ENCODE measurements at regions not wholly inside any gene's neighbourhood (a gene's known extent, or its start where the extent isn't known, plus 50 kb on each side); places are given as distances from the start of the nearest gene placed in this dataset.
"Not testable (repeated sequence)": the region's sequence is repeated elsewhere in the genome, so short reads cannot be mapped to it uniquely, and the experiment has no call there.

DNA sequence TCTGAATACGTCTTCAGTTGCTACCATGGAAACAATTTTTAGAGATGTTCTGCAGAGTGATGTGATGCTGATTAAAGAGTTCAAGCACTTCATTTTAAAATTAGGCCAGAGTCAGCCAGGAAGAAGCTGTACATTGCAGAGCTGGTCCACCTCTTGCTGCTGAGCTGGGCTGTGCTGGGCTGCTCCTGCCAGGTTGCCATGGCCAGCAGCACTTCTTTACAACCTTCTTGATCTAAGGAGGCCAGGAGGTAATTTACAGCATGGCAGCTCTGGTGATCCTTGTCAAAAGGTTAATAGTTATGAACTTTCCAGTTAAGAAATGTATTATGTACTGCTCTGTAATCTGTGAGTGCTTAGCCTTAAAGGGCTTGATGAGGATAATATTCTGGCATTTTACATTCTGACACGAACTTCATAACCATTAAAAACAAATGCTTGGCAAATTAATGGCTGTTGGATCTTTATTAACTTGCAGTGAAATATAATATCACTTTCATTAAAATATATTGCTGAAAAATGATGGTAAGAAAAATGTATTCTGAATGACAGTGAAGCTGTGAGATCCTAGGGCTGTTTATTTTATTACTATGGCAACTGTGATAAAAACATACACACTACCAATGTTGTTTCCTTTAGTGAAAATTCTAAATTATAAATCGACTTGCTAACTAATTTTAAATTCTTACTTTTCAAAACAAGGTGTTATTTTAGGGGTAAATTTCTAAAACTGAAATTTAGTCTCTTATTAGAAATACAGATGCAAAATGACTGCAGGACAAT is 259.7 kb downstream of the RFPL4B start:
- Histone ChIP-seq H3K27me3 (ENCODE audit: low read depth) (no peaks in the 10 kb centered on the region), H3K4me1 (no peaks in the 10 kb centered on the region), H3K4me3 (no peak overlapping the region), H3K9me3 (replicated peaks) (peaks cover 39% of the 10 kb centered on the region), H3K36me3 (no peaks in the 10 kb centered on the region), H3K27ac (replicated peaks) (no peak overlapping the region)
- DNase-seq = no peak
- intact Hi-C loops (cut with micrococcal nuclease) = no loop called here
- TF ChIP-seq, protein P1, sequence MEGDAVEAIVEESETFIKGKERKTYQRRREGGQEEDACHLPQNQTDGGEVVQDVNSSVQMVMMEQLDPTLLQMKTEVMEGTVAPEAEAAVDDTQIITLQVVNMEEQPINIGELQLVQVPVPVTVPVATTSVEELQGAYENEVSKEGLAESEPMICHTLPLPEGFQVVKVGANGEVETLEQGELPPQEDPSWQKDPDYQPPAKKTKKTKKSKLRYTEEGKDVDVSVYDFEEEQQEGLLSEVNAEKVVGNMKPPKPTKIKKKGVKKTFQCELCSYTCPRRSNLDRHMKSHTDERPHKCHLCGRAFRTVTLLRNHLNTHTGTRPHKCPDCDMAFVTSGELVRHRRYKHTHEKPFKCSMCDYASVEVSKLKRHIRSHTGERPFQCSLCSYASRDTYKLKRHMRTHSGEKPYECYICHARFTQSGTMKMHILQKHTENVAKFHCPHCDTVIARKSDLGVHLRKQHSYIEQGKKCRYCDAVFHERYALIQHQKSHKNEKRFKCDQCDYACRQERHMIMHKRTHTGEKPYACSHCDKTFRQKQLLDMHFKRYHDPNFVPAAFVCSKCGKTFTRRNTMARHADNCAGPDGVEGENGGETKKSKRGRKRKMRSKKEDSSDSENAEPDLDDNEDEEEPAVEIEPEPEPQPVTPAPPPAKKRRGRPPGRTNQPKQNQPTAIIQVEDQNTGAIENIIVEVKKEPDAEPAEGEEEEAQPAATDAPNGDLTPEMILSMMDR (IDR thresholded peaks at IDR 0.05; ENCODE audit: borderline replicate concordance) = no peak

DNA sequence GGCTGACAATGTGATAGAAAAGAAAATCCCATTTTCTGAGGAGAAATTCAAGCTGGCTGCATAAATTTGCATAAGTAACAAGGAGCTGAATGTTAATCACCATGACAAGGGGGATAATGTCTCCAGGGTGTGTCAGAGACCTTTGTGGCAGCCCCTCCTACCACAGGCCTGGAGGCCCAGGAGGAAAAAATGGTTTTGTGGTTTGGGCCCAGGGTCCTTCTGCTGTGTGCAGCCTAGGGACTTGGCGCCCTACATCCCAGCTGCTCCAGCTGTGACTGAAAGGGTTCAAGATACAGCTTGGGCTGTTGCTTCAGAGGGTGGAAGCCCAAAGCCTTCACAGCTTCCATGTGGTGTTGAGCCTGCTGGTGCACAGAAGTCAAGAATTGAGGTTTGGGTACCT is 261.8 kb downstream of the RFPL4B start:
- H3K4me1 ChIP-seq; H3K4me3 ChIP-seq; H3K27ac ChIP-seq (replicated peaks); intact Hi-C loops (cut with micrococcal nuclease); H3K36me3 ChIP-seq; H3K27me3 ChIP-seq (ENCODE audit: low read depth); DNase-seq: not testable (repeated sequence)
- H3K9me3 ChIP-seq (replicated peaks) = peaks cover 36% of the 10 kb centered on the region

DNA sequence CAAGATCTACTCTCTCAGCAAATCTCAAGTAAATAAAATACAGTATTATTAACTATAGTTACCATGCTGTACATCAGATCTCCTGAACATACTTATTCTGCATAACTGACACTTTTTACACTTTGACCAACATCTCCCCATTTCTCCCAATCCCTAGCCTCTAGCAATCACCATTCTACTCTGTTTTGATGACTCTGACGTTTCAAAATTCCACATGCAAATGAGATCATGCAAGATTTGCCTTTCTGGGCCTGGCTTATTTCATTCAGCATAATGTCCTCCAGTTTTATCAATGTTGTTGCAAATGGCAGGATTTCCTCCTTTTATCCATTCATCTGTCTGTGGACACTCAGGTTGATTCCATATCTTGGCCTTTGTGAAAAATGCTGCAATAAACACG is 266.3 kb downstream of the RFPL4B start:
- H3K4me3 ChIP-seq = no peak overlapping the region

DNA sequence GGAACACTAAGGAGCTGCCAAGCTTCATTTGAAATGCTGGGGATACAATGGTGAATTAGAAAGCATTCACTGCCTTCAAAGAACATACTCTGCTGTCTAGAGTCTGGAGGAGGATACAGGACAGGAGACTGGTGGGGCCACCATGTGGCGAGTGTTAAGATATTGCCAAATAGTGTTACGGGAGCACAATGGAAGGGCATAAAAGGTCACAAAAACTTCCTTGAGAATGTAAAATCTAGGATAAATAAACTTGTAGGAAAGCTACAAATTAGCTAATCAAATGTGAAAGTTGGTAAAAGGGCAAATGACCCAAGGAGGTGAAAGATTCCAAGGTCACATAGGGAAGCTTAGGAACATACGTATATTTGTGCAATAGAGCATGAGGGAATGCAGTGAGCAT is 271.7 kb downstream of the RFPL4B start:
- Histone ChIP-seq H3K27me3 (ENCODE audit: low read depth) (no peaks in the 10 kb centered on the region), H3K4me3 (no peak overlapping the region), H3K4me1 (no peaks in the 10 kb centered on the region), H3K36me3 (no peaks in the 10 kb centered on the region), H3K9me3 (replicated peaks) (no peaks in the 10 kb centered on the region), H3K27ac (replicated peaks) (no peak overlapping the region)
- TF ChIP-seq, protein P1 (IDR thresholded peaks at IDR 0.05; ENCODE audit: borderline replicate concordance) = no peak
- DNase-seq = no peak
- intact Hi-C loops (cut with micrococcal nuclease) = no loop called here

More for the DNA sequence above, 266.3 kb downstream of the RFPL4B start:
- H3K27ac ChIP-seq (replicated peaks) = no peak overlapping the region
- H3K27me3 ChIP-seq (ENCODE audit: low read depth) = no peaks in the 10 kb centered on the region
- H3K36me3 ChIP-seq = no peaks in the 10 kb centered on the region
- peaks cover 20% of the 10 kb centered on the region for H3K9me3 ChIP-seq (replicated peaks)
- TF ChIP-seq, protein P1 (IDR thresholded peaks at IDR 0.05; ENCODE audit: borderline replicate concordance) = no peak
- intact Hi-C loops (cut with micrococcal nuclease) = no loop called here
- no peaks in the 10 kb centered on the region for H3K4me1 ChIP-seq
- DNase-seq = no peak

DNA sequence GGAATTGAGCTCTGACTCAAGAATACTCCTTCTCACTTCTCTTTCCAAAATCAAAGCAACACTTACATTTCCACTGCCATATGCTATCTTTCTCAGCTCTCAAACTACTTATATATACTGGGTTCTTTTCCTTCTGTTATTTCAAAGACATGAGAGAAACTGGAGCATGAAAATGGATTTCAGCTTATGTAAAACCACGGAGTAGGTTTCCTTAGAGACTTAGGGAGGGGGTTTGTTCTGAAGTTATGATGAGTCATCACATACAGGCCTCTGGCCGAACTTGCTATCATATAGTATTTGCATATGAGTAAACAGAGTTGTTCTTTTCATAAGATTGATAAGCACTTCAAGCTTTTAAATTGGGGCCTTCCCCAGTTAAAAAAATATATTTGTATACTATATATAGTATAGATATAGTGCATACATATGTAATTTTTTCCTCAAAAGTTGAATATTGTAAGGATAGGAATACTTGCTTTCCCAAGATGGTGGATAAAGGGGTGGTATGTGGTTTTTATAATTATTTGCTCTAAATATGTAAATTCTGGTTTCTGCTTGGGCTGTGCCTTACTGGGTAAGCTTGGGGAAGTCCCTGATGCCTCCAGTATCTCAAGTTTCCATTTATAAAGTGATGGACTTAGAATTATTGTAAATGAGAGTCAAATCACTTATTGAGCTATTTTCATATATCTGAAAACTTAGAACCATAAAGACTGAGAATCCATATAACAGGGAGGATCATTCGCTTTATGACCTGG is 273.9 kb downstream of the RFPL4B start:
- H3K4me3 ChIP-seq = no peak overlapping the region
- H3K9me3 ChIP-seq (replicated peaks) = no peaks in the 10 kb centered on the region
- no peaks in the 10 kb centered on the region for H3K36me3 ChIP-seq
- H3K27ac ChIP-seq (replicated peaks) = no peak overlapping the region
- intact Hi-C loops (cut with micrococcal nuclease) = no loop called here
- TF ChIP-seq, protein P1 (IDR thresholded peaks at IDR 0.05; ENCODE audit: borderline replicate concordance) = no peak
- DNase-seq = no peak
- H3K4me1 ChIP-seq = no peaks in the 10 kb centered on the region
- no peaks in the 10 kb centered on the region for H3K27me3 ChIP-seq (ENCODE audit: low read depth)

DNA sequence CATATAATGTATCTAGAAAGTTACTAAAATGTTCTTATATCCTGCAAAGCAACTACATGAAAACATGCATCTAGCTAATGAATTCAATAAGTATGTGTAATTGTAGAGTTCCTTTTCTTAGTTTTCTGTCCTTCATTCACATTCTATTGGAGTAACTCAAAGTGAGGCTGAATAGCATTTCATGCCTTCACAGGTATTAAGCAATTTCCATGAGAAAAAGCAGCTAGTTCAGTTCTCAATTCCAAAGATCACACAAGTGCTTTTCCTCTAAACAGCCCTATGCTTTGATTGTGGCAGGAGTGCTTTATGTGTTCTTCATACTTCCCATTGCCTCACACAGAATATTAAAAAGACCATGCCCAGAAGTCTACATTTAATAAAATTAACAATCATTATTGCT is 274.9 kb downstream of the RFPL4B start:
- H3K4me1 ChIP-seq = no peaks in the 10 kb centered on the region
- intact Hi-C loops (cut with micrococcal nuclease) = no loop called here
- no peak overlapping the region for H3K27ac ChIP-seq (replicated peaks)
- DNase-seq = no peak
- H3K27me3 ChIP-seq (ENCODE audit: low read depth) = no peaks in the 10 kb centered on the region
- H3K36me3 ChIP-seq = no peaks in the 10 kb centered on the region
- TF ChIP-seq, protein P1 (IDR thresholded peaks at IDR 0.05; ENCODE audit: borderline replicate concordance) = no peak
- no peak overlapping the region for H3K4me3 ChIP-seq
- H3K9me3 ChIP-seq (replicated peaks) = no peaks in the 10 kb centered on the region

Data from left ventricle myocardium inferior (tissue), 1 donor.